LHCN-M2 (cell line): ENCODE measurements at regions not wholly inside any gene's neighbourhood (a gene's known extent, or its start where the extent isn't known, plus 50 kb on each side); places are given as distances from the start of the nearest gene placed in this dataset.
A peak's percentile ranks its signal among the peaks of the same experiment; 100 is the strongest.
"Not testable (repeated sequence)": the region's sequence is repeated elsewhere in the genome, so short reads cannot be mapped to it uniquely, and the experiment has no call there.

ENCODE experiments used
- DNase-seq: peaks from one replicate; pipeline ENCODE4 v3.0.0-alpha.2; 2012; ENCODE audit warnings: low read depth

DNA sequence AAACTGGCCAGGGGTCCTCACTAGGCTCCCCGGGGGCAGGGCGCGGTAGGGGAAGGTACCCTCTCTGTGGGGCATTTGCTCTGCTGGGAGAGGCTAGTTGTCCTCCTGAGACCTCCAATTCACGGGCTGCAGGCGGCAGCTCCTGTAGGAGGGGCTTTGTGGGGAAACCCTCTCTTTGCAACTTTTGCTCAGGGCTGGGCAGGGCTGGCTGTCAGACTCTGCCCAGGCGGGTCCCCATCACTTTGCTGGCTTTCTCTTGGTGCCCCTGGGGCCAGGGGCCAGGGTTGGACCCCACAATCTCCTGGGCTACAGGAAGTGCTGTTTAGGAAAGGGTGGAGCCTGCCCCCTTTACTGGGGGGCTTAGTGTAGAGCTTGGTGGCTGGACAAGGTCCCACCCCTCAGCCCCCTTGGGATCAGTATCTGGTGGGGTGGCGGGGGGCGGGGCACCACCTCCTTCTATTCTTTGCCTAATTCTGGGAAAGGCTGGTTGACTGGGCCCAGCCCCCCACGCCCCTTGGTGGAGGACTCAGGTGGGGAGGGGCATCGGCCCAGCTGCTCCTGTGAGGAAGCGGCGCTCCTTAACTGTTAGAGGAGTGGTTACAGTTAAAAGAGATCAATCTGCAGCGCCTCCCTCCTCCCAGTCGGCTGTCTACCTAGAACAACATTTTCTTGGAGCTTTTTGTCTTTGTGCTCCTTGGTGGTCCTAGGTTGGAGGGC, 918.7 kb downstream of the AACS start:
- DNase-seq: peak; percentile 22

DNA sequence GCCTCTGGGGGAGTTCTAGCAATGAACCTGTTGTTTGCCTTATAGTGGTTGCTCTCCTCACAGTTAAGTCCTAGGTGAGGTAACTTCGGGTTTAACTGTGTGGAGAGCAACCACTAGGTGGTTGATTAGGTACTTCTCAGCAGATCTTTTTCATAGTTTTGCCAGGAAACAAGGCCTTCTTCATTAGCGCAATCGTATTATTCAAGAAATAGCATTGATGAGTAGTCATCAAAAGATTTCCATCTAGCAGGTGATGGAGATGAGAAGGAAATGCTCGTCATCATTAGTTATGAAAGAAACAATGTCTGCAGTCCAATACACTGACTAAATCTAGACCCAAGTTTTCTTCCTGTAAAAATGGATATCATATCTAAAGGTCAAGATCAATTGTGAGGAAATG, 923.3 kb downstream of the AACS start:
- no peak for DNase-seq

- no peak for DNase-seq
Observed at GRCh38 chr12:125989696-125990095, 924.5 kb downstream of the AACS start.

DNA sequence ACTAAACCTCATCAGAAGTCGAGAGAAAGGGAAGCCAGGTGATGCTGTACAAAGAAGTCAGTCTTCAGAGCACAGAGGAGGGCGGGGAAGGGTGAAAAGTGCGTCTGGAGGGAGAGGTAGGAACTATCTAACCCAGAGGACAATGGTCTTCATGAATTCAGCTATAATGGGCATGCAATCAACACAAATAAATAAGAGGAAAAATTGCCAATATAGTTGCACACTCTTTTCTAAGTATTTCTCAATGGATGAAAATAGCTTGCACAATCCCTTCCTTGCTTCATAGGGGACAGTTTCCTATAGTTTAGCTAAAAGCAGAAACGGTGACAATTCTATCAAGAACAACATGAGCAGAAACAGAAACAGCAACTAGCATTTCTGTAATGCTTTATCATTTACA, 931.2 kb downstream of the AACS start:
- DNase-seq: no peak

DNA sequence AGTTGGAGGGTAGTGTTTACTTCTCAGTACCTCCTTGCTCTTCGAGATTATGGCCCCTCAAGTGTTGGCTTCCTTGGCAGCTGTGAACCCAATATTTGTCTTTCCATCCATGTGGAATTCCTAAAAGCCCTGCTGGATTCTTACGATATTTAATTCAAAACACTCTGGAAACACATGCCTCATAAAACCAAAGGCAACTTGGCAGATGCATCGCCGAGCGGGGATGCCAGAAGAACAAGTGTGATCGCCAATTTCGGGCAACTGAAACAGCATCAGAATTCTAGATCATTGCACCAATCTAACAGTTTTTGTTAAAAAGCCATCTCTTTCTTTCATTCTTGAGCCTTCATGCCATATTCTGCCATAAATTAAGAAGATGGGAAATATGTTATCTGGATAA, 934.4 kb downstream of the AACS start:
- no peak for DNase-seq

DNA sequence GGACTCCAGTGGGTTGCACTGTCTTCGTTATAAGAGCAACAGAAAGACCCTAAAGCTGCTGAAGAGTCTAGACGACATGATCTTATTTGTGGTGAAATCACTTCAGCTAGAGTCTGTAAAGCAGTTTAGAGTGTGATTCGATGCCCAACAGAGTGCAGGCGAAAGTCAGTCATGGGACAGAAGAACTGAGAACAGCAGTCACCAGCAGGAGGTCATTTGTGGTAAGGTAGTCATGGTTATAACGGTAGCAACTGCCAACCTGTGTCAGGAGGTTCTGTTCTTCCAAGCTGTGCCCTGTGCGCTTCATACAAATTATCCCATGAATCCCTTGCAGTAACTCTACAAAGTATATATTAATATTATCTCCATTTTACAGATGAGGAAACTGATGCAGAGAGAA, 954.1 kb downstream of the AACS start:
- no peak for DNase-seq

DNA sequence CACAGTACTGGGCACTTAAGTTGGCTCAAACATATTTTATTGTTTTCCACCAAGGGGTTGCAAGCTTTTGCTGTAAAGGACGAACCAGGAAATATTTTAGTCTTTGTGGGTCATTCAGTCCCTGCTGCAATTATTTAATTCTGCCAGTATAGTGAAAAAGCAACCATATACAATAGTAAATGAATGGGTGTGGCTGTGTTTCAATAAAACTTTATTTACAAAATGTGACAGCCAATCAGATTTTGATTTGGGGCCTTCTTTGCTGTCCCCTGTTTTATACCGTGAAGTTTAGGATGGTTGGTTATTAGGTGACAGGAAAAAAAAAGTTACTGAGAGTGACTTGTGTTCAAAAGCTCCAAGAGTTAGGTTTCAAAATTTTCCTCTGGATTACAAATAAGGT, 956.4 kb downstream of the AACS start:
- DNase-seq: no peak

- DNase-seq: no peak
Observed at GRCh38 chr12:126027825-126028224, 962.6 kb downstream of the AACS start.

DNA sequence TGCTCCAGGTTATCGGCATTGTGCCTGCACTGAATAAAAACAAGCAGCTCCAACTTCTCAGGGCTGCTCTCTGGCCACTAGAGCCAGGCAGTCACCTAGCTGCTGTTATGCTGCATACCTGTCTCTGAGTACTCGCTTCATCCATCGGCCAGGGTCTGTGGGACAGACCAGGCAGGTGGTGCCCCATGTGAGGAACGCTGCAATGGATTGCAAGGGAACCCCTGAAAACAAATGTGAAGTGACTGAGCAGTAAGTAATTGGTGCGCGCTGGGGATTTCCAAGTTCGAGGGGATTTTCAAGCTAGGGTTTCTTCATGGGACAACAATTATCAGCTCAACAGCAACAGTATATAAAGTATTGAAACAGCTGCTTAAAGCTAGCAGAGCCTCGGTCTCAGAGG, 965.3 kb downstream of the AACS start:
- DNase-seq: no peak

DNA sequence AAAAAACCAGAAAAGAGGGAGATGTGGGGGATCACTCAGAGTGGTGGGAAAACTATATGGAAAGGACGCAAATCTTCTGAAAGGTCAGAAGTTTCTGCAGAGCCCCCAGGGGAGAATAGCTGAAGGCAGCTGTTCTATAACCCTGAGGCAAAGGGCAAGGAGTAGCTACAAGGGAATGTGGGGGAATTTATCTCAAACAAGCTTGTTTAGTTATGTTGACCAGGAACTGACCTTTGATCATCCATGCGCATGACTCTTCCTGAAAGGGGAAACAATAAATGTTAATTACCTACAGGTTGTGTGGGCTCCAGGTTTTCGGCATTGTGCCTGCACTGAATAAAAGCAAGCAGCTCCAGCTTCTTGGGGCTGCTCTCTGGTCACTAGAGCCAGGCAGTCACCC, 968.5 kb downstream of the AACS start:
- DNase-seq: no peak

- no peak for DNase-seq
Observed at GRCh38 chr12:126036348-126036747, 971.1 kb downstream of the AACS start.

GRCh38 chr12:126038434-126038833, 973.2 kb downstream of the AACS start:
- no peak for DNase-seq

DNA sequence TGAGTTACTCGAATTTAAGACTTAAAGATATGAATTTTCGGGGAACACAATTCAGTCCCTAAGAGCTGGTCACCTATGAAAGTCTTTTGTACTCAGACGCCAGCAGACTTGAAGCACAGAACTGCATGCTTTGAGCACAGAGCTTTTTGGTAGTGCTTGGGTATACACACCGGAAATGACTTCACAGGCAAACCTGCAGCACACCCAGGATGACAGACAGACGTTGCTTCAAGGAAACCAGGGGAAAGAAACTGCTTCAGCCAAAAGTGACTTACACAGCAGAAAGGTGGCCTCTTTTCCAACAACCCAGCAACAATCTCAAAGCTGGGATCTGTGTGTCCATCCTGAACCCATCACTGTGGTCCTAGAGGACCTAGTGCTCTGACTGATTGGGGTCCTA, 975.1 kb downstream of the AACS start:
- no peak for DNase-seq

- no peak for DNase-seq
Observed at GRCh38 chr12:126042286-126042685, 977.1 kb downstream of the AACS start.

DNA sequence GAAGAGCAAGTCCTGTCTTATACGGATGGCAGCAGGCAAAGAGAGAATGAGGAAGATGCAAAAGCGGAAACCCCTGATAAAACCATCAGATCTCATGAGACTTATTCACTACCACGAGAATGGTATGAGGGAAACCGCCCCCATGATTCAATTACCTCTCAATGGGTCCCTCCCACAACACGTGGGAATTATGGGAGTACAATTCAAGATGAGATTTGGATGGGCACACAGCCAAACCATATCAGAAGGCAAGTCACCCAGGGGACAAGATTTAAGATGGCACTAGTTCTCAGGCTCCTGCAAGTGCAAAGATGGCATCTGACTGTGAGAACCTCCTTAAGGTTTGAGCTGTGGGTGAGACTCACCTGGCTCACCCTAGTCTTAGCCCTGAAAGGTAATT, 984.3 kb downstream of the AACS start:
- DNase-seq: not testable (repeated sequence)

DNA sequence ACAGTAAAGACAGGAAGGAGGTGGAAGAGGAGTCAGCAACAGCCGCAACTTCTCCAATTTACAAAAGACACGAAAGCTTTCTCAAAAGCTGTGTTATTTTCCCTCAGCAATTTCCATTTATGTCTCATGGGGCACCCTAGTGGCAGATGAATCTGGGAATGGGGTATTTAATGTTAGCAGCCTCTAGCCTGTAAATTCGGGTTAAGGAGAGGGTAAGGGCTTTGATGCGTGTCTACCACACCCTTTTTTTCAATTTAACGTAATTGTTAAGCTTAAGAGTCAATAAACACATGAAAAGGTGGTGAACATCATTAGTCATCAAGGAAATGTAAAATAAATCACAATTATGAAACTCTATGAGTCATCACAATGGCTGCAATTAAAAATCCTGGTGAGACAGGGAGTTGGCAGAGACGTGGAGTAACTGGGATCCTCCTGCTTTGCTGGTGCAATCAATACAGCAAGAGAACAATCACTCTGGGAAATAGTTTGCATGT, 986.4 kb downstream of the AACS start:
- peak; percentile 75 for DNase-seq

DNA sequence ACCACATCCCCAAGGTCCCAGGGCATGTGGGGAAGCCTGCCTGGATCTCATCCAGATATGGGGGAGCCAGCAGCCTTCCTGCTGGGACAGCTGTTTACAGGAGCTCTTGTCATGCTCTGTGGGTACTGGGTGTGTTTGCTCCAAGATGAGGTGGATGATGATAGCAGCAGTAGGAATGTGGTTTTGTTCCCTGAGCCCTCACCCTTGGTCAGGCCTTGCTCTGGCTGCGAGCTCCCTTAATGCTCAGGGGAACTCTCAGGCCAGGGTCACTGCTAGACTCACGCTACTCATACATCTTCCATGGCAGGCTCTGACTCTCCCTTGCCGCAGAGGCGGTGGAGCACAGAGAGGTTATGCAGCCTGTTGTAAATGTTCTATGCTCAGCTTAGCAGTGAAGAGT, 990.3 kb downstream of the AACS start:
- peak; percentile 96 for DNase-seq

GRCh38 chr12:126061777-126062176, 996.5 kb downstream of the AACS start:
- DNase-seq: no peak

DNA sequence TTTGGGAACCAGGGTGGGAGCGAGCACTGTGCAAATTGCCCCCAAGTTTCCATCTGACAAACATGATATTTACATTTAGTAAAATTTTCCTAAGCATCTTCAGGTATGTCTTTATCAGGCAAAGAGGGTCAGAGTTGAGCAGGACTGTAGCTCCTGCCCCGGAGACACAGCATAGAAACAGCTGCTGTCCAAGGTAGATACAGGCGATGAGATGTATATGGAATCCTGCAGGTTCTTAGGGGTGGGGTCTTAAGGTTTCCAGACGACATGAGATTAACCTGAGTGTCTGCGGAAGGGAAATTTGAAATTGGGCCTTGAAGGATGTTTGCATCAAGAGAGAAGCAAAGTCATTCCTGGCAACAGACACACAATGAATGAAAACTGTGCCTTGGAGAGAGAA, 998.8 kb downstream of the AACS start:
- DNase-seq: no peak

DNA sequence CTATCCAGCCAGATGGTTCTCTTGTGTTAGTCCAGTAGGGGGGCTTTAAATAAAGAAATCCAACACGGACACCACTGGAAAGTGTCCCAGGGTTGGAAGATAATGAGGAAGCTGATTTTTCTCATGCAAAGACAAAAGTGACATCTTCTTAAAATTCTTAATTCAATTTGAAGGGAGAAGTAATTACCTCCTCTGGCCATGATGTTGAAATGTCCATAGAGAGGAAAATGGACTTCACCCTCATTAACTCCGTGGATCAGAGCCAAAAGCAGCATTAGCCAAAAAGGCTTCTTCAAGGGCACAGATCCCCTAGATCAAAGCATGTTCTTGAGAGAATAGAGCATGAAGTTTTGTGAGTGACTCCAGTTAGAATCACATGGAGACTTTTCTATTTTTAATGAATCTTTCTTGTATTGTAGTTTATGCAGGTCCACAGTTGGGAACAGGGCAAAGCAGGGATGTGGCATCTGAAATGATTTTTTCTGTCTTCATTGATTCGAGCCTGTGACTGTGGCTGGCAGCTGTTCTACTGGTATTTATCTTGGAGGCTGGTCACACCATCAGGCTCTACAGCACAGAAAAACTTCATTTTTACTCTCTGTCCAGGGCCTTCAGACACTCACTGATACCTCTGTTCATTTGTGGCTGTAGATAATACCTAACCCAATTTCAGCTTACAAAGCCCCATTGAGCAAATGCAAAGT, 1002.5 kb downstream of the AACS start:
- DNase-seq: peak; percentile 21

DNA sequence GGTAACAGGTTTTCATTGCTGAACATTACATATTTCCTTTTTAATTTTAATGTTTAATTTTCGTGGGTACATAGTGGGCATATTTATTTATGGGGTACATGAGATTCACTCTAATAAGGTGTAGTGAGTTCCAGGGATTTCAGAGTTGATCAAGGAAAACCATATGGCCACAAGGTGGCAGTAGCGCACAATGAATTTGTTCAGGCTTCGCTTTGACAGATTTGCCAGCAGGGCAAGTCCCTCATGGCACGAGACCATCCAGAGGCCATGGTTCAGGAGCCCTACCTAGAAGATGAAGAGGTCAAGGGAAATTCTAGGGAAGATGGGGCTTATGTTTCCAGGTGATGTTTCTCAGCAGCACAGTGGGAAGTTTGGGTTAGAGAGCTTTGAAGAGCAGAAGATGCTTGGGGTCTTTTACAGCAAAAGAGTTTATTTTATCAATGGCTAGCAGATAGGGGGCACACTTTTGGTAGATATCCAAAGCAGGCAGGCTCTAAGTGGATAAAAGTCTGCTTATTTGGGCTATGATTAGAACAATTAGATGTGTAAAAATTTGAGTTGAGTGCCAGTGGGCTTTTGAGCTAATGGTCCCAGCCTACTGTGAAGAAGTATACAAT, 1004.4 kb downstream of the AACS start:
- DNase-seq: peak; percentile 75

DNA sequence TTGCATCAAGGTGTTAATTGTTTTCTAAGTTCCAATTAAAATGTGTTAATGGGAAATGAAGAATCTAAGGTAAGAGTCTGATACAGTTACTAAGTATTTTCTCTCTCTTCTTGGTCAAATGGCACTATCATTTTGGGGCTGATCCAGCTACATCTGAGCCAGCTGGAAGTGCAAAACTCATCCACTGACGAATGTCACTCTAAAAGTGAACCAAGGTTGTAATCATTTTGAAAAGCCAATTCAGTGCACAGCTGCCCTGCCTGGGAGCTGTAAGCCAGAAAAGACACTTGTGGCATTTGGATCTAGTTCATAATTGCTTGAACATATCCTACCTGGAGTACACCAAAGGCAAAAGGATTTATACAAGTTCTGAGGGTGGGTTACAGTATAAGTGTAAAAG, 1011.3 kb downstream of the AACS start:
- DNase-seq: no peak

- no peak for DNase-seq
Observed at GRCh38 chr12:126083926-126084325, 1018.7 kb downstream of the AACS start.
